NCI-H2107 treated with DMSO at 0.1 percent for 48 hours (cell line): ENCODE measurements at regions not wholly inside any gene's neighbourhood (a gene's known extent, or its start where the extent isn't known, plus 50 kb on each side); places are given as distances from the start of the nearest gene placed in this dataset.

Source experiments
- DNase-seq: peaks from one replicate; lab custom pipeline; 2025; ENCODE audit not compliant: unreplicated experiment; lab: John Stamatoyannopoulos, UW

DNA sequence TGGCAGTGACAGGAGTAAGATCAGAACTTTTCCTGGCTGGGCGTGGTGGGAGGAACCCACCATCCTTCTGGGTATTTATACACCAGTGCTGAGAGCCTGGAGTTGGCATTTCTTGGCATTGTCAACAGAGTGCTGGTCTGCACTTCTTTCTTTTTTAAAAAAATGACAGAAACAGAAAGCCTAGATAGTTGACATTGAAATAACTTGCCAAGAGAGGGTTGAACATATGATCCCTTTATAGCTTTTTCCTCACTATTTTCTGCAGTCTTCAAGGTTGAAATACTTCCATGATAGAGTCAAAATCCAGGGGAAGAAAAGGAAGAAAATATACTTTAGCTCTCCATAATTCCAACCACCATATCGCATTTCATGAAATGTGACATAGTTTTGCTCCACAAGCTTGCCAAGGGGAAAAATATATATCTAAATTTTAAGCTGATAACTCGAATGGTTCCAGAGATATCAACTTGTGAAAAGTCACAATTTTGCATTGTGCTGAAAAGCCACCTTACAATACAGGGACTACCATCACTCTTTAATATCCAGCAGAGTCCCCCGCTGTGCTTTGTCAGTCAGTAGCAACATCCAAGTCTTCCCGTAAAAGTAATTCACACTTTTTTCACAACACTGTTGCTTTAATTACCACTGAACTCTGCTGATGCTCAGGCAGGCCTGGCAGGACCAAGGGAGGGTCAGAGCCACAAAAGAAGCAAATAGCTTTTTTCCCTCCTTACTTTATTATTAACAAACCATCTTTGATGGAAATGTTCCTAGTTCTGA is 764.9 kb upstream of the FANCL start:
- DNase-seq = no peak

GRCh38 chr2:59004621-59005020 is 763.5 kb upstream of the FANCL start:
- DNase-seq = no peak

DNA sequence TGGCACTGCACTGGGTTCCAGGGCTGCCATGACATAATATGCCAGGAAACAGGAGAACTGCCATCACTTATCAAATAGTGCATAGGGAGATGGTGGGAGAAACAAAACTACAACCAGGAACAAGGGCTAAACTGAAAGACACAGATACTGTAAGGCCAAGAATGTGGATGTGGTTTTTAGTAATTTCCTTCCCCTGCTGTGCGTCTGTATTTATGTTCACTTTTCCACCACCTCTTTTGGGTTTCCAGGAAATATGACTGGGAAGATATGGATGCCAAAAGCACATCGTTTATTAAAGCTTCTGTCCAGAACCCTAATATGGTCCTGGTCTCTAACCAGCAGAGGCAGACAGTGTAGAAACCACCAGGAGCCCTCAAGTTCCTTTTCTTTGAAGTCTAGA is 759.7 kb upstream of the FANCL start:
- no peak for DNase-seq

GRCh38 chr2:58992062-58992706 is 751.1 kb upstream of the FANCL start:
- no peak for DNase-seq

- DNase-seq = no peak
These were observed 750.2 kb upstream of the FANCL start for GRCh38 chr2:58991357-58991756.

DNA sequence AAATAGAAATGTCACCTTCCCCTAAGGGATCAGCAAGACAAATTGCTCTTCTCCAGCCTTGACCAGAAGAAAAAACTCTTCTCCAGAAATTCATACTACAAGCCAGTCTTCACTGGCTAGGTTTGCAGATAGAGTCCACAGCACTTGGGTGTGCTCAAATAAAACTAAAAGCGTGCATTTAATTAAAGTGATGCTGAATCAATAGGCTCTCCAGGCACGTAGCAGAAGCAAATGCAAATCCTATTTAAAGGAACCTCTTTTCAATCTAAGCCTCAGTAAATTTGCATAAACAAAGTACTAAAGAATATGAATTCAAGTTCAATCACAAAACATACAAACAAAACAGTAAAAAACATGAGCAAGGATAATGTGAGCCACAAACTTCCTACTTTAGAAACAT is 744.4 kb upstream of the FANCL start:
- DNase-seq = no peak

DNA sequence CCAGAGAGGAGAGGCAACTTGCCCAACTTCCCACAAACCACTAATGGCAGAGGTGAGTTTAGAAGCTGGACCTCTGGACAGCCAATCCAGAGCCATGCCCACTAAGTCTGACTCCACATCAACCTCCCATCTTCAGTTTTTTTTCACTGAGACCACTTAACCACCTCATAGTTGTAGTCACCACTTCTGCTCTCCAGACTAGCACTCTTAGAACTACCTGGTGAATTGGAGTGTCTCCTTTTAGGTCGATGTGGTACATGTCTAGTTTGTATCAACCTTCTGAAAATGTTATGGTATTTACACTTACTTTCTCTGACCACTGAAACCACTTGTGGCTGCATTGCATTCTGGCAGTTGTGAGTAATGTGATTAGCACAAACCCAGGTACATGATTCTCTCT is 743.6 kb upstream of the FANCL start:
- no peak for DNase-seq

DNA sequence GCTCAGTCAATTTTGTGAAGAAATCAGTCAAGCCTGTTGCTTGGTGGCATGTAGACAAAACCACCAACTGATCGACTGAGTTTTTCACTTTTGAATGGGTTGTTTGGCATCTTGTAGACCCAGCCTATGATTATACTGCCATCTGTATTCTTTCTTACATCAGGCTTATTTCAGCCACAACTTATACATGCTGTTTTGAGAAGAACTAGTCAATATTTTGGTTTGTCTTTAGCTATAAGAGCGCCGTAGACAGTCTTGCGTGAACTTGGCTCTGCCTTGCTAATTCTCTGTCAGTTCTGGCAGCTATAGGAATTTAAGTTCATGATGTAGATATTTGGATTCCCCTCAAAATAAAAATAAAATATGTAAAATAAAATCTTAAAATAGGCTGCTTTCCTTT is 742.0 kb upstream of the FANCL start:
- DNase-seq = no peak

GRCh38 chr2:58981237-58981636 is 740.1 kb upstream of the FANCL start:
- DNase-seq = no peak

GRCh38 chr2:58976375-58977071 is 735.4 kb upstream of the FANCL start:
- peak; percentile 78 for DNase-seq

GRCh38 chr2:58974881-58975280 is 733.8 kb upstream of the FANCL start:
- no peak for DNase-seq

DNA sequence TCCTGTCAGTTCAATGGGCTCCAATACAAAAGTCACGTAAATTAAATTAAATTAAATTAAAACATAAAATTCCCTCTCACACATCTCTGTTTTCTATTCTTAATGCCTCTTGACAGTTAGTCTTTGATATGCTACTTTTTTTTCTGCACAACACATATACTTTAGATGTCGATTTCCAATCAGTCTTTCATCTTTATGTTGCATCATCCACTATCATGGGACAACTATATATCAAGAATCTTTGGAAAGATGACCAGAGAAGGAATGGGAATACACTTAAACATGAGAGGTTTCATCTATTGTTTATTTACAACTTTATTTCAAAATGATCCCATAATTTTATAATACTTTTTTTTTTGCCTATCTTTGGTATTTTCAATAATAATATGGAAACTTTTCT is 733.3 kb upstream of the FANCL start:
- no peak for DNase-seq

GRCh38 chr2:58973811-58974281 is 732.7 kb upstream of the FANCL start:
- peak; percentile 37 for DNase-seq

DNA sequence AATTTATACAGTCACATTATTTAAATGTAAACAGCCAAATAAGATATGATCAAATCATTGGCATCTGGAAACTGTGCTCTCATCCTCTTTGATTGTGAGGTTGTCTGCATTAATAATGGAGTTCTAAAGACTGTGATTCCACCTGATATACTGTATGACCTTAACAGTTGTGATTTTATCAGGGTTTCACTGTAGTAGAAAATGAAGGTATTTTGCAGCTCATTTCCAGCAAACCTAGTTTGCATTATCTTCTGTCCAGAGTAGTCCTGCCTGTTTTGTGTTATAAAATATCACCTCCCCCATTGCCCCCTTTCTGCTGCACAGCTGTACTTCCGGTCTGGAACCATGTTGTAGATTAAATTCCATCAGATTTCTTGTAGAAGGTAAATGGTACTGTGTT is 731.6 kb upstream of the FANCL start:
- no peak for DNase-seq

- no peak for DNase-seq
These were observed 730.6 kb upstream of the FANCL start for GRCh38 chr2:58971511-58972360.

DNA sequence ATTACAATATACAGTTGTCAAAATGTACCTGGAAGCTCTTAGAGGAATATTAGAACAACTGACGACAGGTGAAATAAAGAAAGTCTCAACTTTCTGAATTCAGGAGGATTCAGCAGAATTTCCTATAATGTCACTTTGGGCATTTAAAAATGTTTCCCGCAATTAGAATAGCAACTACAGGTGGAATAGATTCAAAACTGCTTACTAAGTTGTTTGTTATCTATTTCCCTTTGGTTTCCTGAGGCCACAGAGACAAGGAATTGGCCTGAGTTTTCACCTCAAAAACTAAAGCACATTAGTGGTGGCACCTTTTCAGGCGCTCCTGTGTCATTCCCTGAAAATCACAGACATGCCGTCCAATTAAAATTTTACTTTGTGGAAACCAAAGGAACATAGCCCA is 729.2 kb upstream of the FANCL start:
- no peak for DNase-seq

DNA sequence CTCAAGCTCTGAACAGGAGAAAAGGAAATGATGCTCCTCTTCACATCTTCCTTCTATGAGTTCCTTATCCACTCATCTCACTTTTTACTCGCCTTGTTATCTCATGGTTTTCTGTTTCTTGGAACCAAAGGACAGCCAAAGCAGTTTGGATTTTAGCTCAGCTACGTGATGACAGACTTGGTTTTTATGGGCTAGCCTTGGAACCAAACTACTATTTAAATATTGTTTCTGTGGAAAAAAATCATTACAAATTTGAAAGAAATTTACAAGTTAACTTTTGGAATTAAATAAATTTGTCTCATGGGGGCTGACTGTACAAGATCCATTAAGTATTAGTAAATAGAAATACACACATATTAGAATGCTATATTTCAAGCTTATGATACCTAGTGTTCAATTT is 727.8 kb upstream of the FANCL start:
- no peak for DNase-seq

GRCh38 chr2:58967736-58968135 is 726.6 kb upstream of the FANCL start:
- no peak for DNase-seq

DNA sequence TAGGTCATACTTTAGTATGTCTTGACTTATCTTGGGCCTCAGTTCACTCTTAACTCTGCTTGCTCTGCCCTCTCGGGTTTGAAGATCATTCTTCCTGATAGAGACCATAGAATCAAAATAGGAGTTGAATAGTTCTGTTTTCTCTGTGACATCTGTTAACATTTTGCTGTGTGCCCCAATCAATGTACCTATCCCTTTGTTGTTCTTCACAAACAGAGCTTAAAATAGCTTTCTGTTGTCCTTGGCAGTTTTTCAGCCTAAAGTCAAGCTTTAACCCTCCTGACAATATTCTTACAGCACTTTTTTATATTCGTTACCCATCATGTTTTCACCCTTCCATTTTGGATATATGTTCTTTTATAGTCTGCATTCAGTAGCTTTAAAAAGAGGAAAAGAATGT is 724.5 kb upstream of the FANCL start:
- no peak for DNase-seq

DNA sequence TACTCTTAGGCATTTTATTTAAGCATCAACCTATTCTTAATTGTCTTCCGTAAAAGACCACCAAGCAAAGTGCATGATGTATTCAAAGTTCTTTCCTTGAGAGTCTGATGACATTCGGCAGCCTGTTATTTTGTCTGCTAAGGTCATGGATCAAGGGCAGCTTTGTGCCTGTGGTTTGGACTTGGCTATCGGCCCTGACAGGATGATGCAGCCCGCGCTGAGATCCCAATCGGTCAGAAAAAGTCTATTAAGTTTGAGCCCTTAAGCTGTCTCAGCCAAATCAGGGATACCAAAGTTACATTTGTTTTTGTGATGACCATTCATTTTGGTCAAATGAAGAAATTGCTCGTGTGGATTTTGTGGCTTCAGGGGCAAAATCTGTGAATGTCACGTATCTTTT is 718.9 kb upstream of the FANCL start:
- no peak for DNase-seq

DNA sequence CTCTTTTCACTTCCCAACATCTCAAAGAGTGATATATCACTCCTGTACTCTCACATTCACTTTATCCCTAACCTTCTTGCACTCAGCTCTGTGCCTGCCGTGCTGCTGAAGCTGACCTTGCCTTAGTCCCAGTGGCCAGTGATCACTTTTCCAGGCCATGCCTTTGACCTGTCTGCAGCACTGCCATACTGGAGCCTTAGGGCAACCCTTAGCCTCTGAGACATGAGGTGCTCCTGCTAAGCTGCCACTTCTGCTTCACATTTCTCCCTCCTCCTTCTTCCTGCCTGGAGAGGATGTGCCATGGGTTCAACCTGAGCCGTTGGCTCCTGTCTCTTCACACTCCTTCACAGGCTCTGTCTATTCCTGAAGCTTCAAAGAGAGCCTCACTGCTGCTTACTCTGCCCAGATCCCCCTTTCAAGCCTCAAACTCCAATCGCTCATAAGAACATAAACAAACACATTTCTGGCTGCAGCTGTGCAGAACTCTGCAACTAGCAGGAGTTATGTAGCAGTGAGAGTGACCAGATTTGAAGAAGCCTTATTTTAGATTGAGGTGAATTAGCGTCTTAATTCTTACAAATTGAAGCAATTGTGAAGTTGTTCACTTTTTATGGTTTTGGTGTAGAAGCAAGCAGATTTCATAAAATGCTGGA is 716.2 kb upstream of the FANCL start:
- no peak for DNase-seq
